ENCODE measurements at regions not wholly inside any gene's neighbourhood (a gene's known extent, or its start where the extent isn't known, plus 50 kb on each side); places are given as distances from the start of the nearest gene placed in this dataset.

- Histone ChIP-seq H3K27ac (ENCODE audit: insufficient read depth, low read length) (no peak overlapping the region), H3K4me3 (ENCODE audit: insufficient read depth, low read depth, low read length) (no peak overlapping the region), H2AK5ac (ENCODE audit: low read depth, low read length) (no peak overlapping the region), H2BK120ac (ENCODE audit: low read depth, low read length) (no peak overlapping the region), H2BK20ac (ENCODE audit: low read depth, low read length) (no peak overlapping the region), H3K4me1 (ENCODE audit: control insufficient read depth, insufficient read depth, low read length) (peaks cover 9% of the 10 kb centered on the region), H2BK5ac (ENCODE audit: low read depth, low read length, poor library complexity, severe bottlenecking) (no peak overlapping the region), H2AFZ (replicated peaks; ENCODE audit: low read length, poor library complexity) (no peak overlapping the region), H4K5ac (ENCODE audit: low read depth, low read length) (no peak overlapping the region), H4K8ac (ENCODE audit: low read depth in 2 of 2, low read length in 2 of 2) (no peak overlapping the region), H3K14ac (replicated peaks; ENCODE audit: low read depth, low read length) (no peak overlapping the region), H3K4ac (ENCODE audit: low read depth, low read length) (no peak overlapping the region), H3K18ac (ENCODE audit: low read depth, low read length) (no peak overlapping the region), H3K56ac (ENCODE audit: extremely low read depth, insufficient read depth, low read length) (no peak overlapping the region), H4K20me1 (ENCODE audit: insufficient read depth, low read length) (no peaks in the 10 kb centered on the region), H3K23ac (ENCODE audit: low read depth, low read length) (no peak overlapping the region), H4K91ac (ENCODE audit: insufficient read depth, low read depth, low read length) (no peak overlapping the region), H3K27me3 (ENCODE audit: control insufficient read depth, insufficient read depth, low read length) (no peaks in the 10 kb centered on the region), H3K9ac (ENCODE audit: low read depth, low read length) (no peak overlapping the region), H3K36me3 (ENCODE audit: control insufficient read depth, insufficient read depth, low read length) (no peaks in the 10 kb centered on the region), H3K4me2 (ENCODE audit: low read depth, low read length) (no peak overlapping the region), H3K79me1 (ENCODE audit: low read depth in 1 of 2, low read length in 2 of 2) (no peaks in the 10 kb centered on the region), H2BK15ac (ENCODE audit: low read depth, low read length) (no peak overlapping the region), H2AK9ac (replicated peaks; ENCODE audit: low read depth, low read length, poor library complexity) (no peak overlapping the region), H3K9me1 (ENCODE audit: insufficient read depth, low read length) (peaks cover 7% of the 10 kb centered on the region), H3K9me3 (ENCODE audit: control insufficient read depth, insufficient read depth, low read length) (peaks cover 6% of the 10 kb centered on the region)
- POLR2A ChIA-PET (ENCODE audit: unreplicated experiment): no interaction called here
- WGBS, 2 experiments (ENCODE audit: extremely low coverage in 2 of 2, insufficient read length in 1 of 2): no CpG with 5 or more reads among the region's 1 CpG
- dilution Hi-C loops (cut with HindIII; ENCODE audit: low sequenced_read_pairs, unreplicated experiment): no loop called here
- no peak for DNase-seq
- no peak for ATAC-seq (ENCODE audit: low read depth)
- CTCF ChIA-PET: interaction anchor here (0.7 kb wide), 1 partner anchor 73 kb away, joined by 3 read pairs; no protein-coding TSS in a partner anchor
- no TSS peak for BruUV-seq (replicated peaks)
- intact Hi-C loops (cut with micrococcal nuclease): no loop called here
- in situ Hi-C loops (cut with MboI; ENCODE audit: low sequenced_read_pairs): no loop called here
- TF ChIP-seq RFX5 (IDR thresholded peaks at IDR 0.05; ENCODE audit: low read depth, low read length): no peak
- TF ChIP-seq CEBPB (IDR thresholded peaks at IDR 0.05; ENCODE audit: low read depth, low read length): no peak
- TF ChIP-seq ELK1 (IDR thresholded peaks at IDR 0.05; ENCODE audit: borderline replicate concordance, low read depth, low read length): no peak
- no peak for TF ChIP-seq USF2 (IDR thresholded peaks at IDR 0.05; ENCODE audit: low read depth, low read length)
- no peak for TF ChIP-seq NFE2L2 (IDR thresholded peaks at IDR 0.05; ENCODE audit: low read depth, low read length)
- TF ChIP-seq FOS (IDR thresholded peaks at IDR 0.05; ENCODE audit: low read depth, low read length): no peak
- TF ChIP-seq BHLHE40 (IDR thresholded peaks at IDR 0.05; ENCODE audit: low read depth, low read length): no peak
- TF ChIP-seq POLR2A (IDR thresholded peaks at IDR 0.05; ENCODE audit: low read depth, low read length): no peak
- no peak for TF ChIP-seq RAD21 (IDR thresholded peaks at IDR 0.05; ENCODE audit: low read length)
- TF ChIP-seq CTCF (conservative IDR thresholded peaks at IDR 0.05; ENCODE audit: low read depth, low read length): no peak
- TF ChIP-seq MXI1 (IDR thresholded peaks at IDR 0.05; ENCODE audit: borderline replicate concordance, low read depth, low read length): no peak
- no peak for TF ChIP-seq SMC3 (IDR thresholded peaks at IDR 0.05; ENCODE audit: low read depth, low read length)
- no peak for TF ChIP-seq CHD1 (IDR thresholded peaks at IDR 0.05; ENCODE audit: low read depth, low read length)
- no peak for TF ChIP-seq MAZ (IDR thresholded peaks at IDR 0.05; ENCODE audit: borderline replicate concordance, low read depth, low read length)
- no peak for TF ChIP-seq RCOR1 (IDR thresholded peaks at IDR 0.05; ENCODE audit: insufficient replicate concordance, low read length)
- no peak for TF ChIP-seq MAFK (IDR thresholded peaks at IDR 0.05; ENCODE audit: low read depth, low read length)
Measured at GRCh38 chr7:111591-111990, 80.8 kb upstream of the FAM20C start.

Data from IMR-90 (cell line).